MM.1S (cell line): ENCODE measurements at regions not wholly inside any gene's neighbourhood (a gene's known extent, or its start where the extent isn't known, plus 50 kb on each side); places are given as distances from the start of the nearest gene placed in this dataset.

ENCODE experiments used
- DNase-seq: peaks from one replicate; pipeline ENCODE4 v3.0.0-alpha.2; 2015
- H2AFZ ChIP-seq: fragments of 300-600 bp; sonication (generic); 2 replicates; pipeline ENCODE4 v1.6.0; 2016; ENCODE audit warnings: antibody characterized with exemption, low read length
- H3F3A ChIP-seq: fragments of 300-600 bp; sonication (generic); 2 replicates; pipeline ENCODE4 v1.6.1; 2016; ENCODE audit warnings: mild to moderate bottlenecking, antibody characterized with exemption, low read length, moderate library complexity, mixed read lengths; ENCODE audit not compliant: insufficient read depth
- H3K27ac ChIP-seq: fragments of 300-600 bp; sonication (generic); 2 replicates; pipeline ENCODE4 v1.5.1; 2016; ENCODE audit warnings: mild to moderate bottlenecking, low read length
- H3K27me3 ChIP-seq: fragments of 300-600 bp; sonication (generic); replicated peaks from 2 replicates; pipeline ENCODE4 v1.6.0; 2016; ENCODE audit warnings: low read length; ENCODE audit not compliant: insufficient read depth
- H3K36me3 ChIP-seq: fragments of 300-600 bp; sonication (generic); replicated peaks from 2 replicates; pipeline ENCODE4 v1.6.1; 2016; ENCODE audit warnings: mild to moderate bottlenecking, low read length, mixed read lengths; ENCODE audit not compliant: insufficient read depth
- H3K4me1 ChIP-seq: fragments of 300-600 bp; sonication (generic); 2 replicates; pipeline ENCODE4 v1.6.1; 2016; ENCODE audit warnings: low read length, mixed read lengths
- H3K4me2 ChIP-seq: fragments of 300-600 bp; sonication (generic); 2 replicates; pipeline ENCODE4 v1.6.0; 2016; ENCODE audit warnings: low read depth, low read length
- H3K4me3 ChIP-seq: fragments of 300-600 bp; sonication (generic); 2 replicates; pipeline ENCODE4 v1.5.1; 2016; ENCODE audit warnings: low read length, mixed read lengths
- H3K79me2 ChIP-seq: fragments of 300-600 bp; sonication (generic); 2 replicates; pipeline ENCODE4 v1.6.1; 2016; ENCODE audit warnings: mixed run types, low read length, mixed read lengths
- H3K9ac ChIP-seq: fragments of 300-600 bp; sonication (generic); 2 replicates; pipeline ENCODE4 v1.6.1; 2016; ENCODE audit warnings: low read length, mixed read lengths
- H3K9me2 ChIP-seq: fragments of 300-600 bp; sonication (generic); replicated peaks from 2 replicates; pipeline ENCODE4 v1.6.1; 2016; ENCODE audit warnings: mild to moderate bottlenecking, low read length, mixed read lengths; ENCODE audit not compliant: insufficient read depth
- H3K9me3 ChIP-seq: fragments of 300-600 bp; sonication (generic); replicated peaks from 2 replicates; pipeline ENCODE4 v1.6.1; 2016; ENCODE audit warnings: mild to moderate bottlenecking, low read length, mixed read lengths; ENCODE audit not compliant: insufficient read depth
- H4K20me1 ChIP-seq: fragments of 300-600 bp; sonication (generic); 2 replicates; pipeline ENCODE4 v1.6.1; 2016; ENCODE audit warnings: mild to moderate bottlenecking, low read length, moderate library complexity, mixed read lengths; ENCODE audit not compliant: insufficient read depth
- CTCF ChIP-seq: fragments of 300-600 bp; sonication (generic); IDR thresholded peaks from 2 replicates; pipeline ENCODE4 v1.5.1; 2016; ENCODE audit warnings: antibody characterized with exemption, low read length, mixed read lengths
- EZH2 ChIP-seq: fragments of 300-600 bp; sonication (generic); optimal IDR thresholded peaks from 2 replicates; pipeline ENCODE3; 2017; ENCODE audit warnings: low read depth, mild to moderate bottlenecking, antibody characterized with exemption, low read length, mixed read lengths
- EZH2phosphoT487 ChIP-seq: fragments of 300-600 bp; sonication (generic); IDR thresholded peaks from 2 replicates; pipeline ENCODE4 v1.6.1; 2018; ENCODE audit warnings: antibody characterized with exemption, low read length

GRCh38 chr2:18496516-18496915 is 63.9 kb downstream of the RDH14 start:
- H3K79me2 ChIP-seq = no peaks in the 10 kb centered on the region
- no peaks in the 10 kb centered on the region for H3F3A ChIP-seq
- H3K36me3 ChIP-seq = no peaks in the 10 kb centered on the region
- no peak for TF ChIP-seq CTCF
- H3K4me2 ChIP-seq = no peak overlapping the region
- no peaks in the 10 kb centered on the region for H3K4me1 ChIP-seq
- no peaks in the 10 kb centered on the region for H4K20me1 ChIP-seq
- H3K4me3 ChIP-seq = no peak overlapping the region
- no peak overlapping the region for H2AFZ ChIP-seq
- H3K27me3 ChIP-seq = no peaks in the 10 kb centered on the region
- no peaks in the 10 kb centered on the region for H3K9me2 ChIP-seq
- H3K9ac ChIP-seq = no peak overlapping the region
- no peak for DNase-seq
- no peak overlapping the region for H3K27ac ChIP-seq
- H3K9me3 ChIP-seq = no peaks in the 10 kb centered on the region

- no peaks in the 10 kb centered on the region for H3F3A ChIP-seq
- no peaks in the 10 kb centered on the region for H4K20me1 ChIP-seq
- TF ChIP-seq EZH2phosphoT487 (no peak), EZH2 (no peak), CTCF (no peak)
- H3K9ac ChIP-seq = no peak overlapping the region
- no peaks in the 10 kb centered on the region for H3K27me3 ChIP-seq
- H2AFZ ChIP-seq = no peak overlapping the region
- no peaks in the 10 kb centered on the region for H3K9me3 ChIP-seq
- H3K36me3 ChIP-seq = no peaks in the 10 kb centered on the region
- no peak for DNase-seq
- no peak overlapping the region for H3K4me3 ChIP-seq
- H3K4me2 ChIP-seq = no peak overlapping the region
- H3K79me2 ChIP-seq = no peaks in the 10 kb centered on the region
- H3K9me2 ChIP-seq = no peaks in the 10 kb centered on the region
- H3K27ac ChIP-seq = no peak overlapping the region
- no peaks in the 10 kb centered on the region for H3K4me1 ChIP-seq
Measured at GRCh38 chr2:18495058-18495457, 65.4 kb downstream of the RDH14 start.

GRCh38 chr2:18492721-18493120 is 67.7 kb downstream of the RDH14 start:
- Histone ChIP-seq H2AFZ (no peak overlapping the region), H3K9me2 (no peaks in the 10 kb centered on the region), H3K27ac (no peak overlapping the region), H3K9ac (no peak overlapping the region), H3K4me2 (no peak overlapping the region), H3K4me1 (no peaks in the 10 kb centered on the region), H3K27me3 (no peaks in the 10 kb centered on the region), H4K20me1 (no peaks in the 10 kb centered on the region), H3F3A (no peaks in the 10 kb centered on the region), H3K79me2 (no peaks in the 10 kb centered on the region), H3K9me3 (no peaks in the 10 kb centered on the region), H3K4me3 (no peak overlapping the region), H3K36me3 (no peaks in the 10 kb centered on the region)
- TF ChIP-seq EZH2phosphoT487 (no peak), EZH2 (no peak), CTCF (no peak)
- no peak for DNase-seq

GRCh38 chr2:18491577-18491976 is 68.9 kb downstream of the RDH14 start:
- no peaks in the 10 kb centered on the region for H3K27me3 ChIP-seq
- DNase-seq = no peak
- H3K36me3 ChIP-seq = no peaks in the 10 kb centered on the region

More at GRCh38 chr2:18491577-18491976, 68.9 kb downstream of the RDH14 start:
- Histone ChIP-seq H3K4me2 (no peak overlapping the region), H3K27ac (no peak overlapping the region), H3K79me2 (no peaks in the 10 kb centered on the region), H3K4me3 (no peak overlapping the region), H3K4me1 (no peaks in the 10 kb centered on the region), H3K9me2 (no peaks in the 10 kb centered on the region), H4K20me1 (no peaks in the 10 kb centered on the region), H3F3A (no peaks in the 10 kb centered on the region), H3K9ac (no peak overlapping the region), H2AFZ (no peak overlapping the region), H3K9me3 (no peaks in the 10 kb centered on the region)
- no peak for TF ChIP-seq CTCF
- TF ChIP-seq EZH2phosphoT487 = no peak
- TF ChIP-seq EZH2 = no peak
